GM21786 (cell line): ENCODE measurements at regions not wholly inside any gene's neighbourhood (a gene's known extent, or its start where the extent isn't known, plus 50 kb on each side); places are given as distances from the start of the nearest gene placed in this dataset.
"Not testable (repeated sequence)": the region's sequence is repeated elsewhere in the genome, so short reads cannot be mapped to it uniquely, and the experiment has no call there.

Source experiments
- ATAC-seq: cut with Tn5 transposase; IDR thresholded peaks from one replicate; pipeline ENCODE4 v1.9.1; 2021; ENCODE audit not compliant: unreplicated experiment

GRCh38 chr14:105731221-105731985 is 205.0 kb downstream of the TMEM121 start:
- not testable (repeated sequence) for ATAC-seq

GRCh38 chr14:105733081-105734065 is 207.0 kb downstream of the TMEM121 start:
- no peak for ATAC-seq

DNA sequence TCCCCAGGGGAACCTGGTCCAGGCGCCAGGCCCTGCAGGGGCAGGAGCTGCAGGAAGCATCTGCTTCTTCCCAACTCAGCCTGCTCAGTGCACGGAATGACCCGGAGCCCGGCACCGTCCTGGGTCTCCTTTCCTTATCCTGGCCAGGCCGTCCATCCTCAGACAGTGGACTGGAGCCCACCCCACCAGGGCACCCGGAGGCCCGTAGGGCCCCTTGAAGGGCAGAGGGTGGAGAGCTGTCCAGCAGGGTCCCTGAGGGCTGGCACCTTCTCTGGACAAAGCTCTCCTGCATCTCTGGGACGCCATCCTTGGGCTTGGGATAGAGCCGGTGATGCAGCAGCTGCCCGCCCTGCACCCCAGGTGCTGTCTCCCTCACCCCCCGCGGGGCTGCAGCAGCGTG is 207.9 kb downstream of the TMEM121 start:
- ATAC-seq: not testable (repeated sequence)

- ATAC-seq: not testable (repeated sequence)
Measured at GRCh38 chr14:105736331-105736730, 209.9 kb downstream of the TMEM121 start.

- no peak for ATAC-seq
Measured at GRCh38 chr14:105737504-105738246, 211.3 kb downstream of the TMEM121 start.

GRCh38 chr14:105738638-105739037 is 212.3 kb downstream of the TMEM121 start:
- no peak for ATAC-seq

GRCh38 chr14:105739331-105740102 is 213.1 kb downstream of the TMEM121 start:
- no peak for ATAC-seq

DNA sequence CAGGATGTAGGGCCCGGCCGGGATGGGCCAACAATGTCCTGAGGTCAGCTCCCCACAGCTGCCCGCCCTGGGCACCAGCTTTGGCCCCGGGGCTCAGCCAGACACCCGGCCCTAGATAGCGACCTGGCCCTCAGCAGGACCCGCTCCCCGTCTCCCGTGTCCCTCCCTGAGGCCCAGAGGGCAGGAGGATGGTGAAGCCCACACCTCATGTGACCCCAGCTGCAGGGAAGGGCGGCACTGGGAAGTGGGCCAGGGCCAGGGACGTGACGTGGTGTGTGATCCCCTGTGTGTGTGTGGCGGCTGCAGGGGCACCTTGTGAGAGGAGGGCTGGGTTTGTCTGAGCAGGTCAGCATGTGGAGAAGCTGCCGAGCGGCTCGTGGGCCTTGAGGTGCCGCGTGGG is 213.9 kb downstream of the TMEM121 start:
- not testable (repeated sequence) for ATAC-seq

DNA sequence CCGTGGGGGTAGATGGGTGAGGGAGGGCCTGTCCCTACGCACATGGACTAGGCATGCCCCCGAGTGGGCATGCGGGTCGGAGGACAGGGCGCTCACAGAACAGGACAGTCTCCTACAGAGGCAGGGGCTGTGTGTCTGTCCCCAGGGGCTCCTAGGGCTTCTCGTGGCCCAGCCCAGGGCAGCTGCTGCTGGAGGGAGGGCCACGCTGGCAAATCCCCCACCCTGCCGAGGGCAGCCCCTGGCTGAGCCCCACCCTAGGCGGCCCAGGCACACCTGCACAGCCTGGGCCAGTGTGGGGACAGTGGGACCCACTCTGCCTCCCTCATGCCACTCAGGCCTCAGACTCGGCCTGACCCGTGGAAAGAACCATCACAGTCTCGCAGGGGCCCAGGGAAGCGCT is 214.6 kb downstream of the TMEM121 start:
- not testable (repeated sequence) for ATAC-seq

DNA sequence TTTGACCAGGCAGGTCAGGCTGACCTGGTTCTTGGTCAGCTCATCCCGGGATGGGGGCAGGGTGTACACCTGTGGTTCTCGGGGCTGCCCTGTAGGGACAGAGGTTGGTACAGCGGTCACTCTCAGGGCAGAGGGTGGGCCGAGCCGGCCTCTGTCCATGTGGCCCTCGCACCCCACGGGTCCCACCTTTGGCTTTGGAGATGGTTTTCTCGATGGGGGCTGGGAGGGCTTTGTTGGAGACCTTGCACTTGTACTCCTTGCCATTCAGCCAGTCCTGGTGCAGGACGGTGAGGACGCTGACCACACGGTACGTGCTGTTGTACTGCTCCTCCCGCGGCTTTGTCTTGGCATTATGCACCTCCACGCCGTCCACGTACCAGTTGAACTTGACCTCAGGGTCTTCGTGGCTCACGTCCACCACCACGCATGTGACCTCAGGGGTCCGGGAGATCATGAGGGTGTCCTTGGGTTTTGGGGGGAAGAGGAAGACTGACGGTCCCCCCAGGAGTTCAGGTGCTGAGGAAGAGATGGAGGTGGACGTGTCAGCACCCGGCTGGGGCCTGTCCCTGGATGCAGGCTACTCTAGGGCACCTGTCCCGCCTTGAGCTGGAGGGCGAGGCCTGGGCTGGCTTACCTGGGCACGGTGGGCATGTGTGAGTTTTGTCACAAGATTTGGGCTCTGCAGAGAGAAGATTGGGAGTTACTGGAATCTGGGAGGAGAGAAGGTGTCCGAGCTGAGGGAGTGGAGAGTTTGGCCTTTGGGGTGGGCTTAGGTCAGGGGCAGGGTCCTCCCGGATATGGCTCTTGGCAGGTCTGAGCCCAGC is 215.5 kb downstream of the TMEM121 start:
- not testable (repeated sequence) for ATAC-seq

GRCh38 chr14:105742531-105742848 is 216.1 kb downstream of the TMEM121 start:
- no peak for ATAC-seq

DNA sequence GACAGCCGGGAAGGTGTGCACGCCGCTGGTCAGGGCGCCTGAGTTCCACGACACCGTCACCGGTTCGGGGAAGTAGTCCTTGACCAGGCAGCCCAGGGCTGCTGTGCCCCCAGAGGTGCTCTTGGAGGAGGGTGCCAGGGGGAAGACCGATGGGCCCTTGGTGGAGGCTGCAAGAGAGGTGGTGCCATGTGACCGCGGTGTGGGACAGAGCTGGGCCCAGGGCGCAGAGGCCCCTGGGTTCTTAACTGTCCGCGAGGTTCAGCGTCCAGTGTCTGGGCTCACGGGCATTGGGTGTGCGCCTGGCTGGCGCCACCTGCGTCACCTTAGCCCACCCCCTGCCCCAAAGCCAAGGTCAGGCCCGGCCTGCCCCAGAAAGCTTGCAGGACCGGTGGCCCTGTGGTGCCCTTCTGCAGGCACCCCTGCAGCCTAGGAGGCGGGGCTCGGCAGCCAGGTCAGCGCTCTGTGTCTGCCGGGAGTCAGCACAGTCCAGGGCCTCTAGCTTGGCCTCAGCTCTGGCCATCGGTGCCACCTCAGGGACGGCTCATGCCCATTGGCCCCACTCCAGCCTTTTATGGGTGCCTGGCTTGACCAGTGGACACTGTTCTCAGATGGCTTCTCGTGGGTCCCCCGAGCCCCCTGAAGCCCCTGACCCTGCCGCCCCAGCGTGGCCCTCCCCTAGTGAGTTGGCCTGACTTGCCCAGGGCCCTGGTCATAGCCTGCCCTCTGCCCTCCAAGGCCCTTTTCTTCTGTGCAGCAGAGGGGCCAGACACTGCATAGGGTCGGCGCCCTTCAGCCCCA is 216.7 kb downstream of the TMEM121 start:
- not testable (repeated sequence) for ATAC-seq

- ATAC-seq: not testable (repeated sequence)
Measured at GRCh38 chr14:105744213-105744787, 217.9 kb downstream of the TMEM121 start.

DNA sequence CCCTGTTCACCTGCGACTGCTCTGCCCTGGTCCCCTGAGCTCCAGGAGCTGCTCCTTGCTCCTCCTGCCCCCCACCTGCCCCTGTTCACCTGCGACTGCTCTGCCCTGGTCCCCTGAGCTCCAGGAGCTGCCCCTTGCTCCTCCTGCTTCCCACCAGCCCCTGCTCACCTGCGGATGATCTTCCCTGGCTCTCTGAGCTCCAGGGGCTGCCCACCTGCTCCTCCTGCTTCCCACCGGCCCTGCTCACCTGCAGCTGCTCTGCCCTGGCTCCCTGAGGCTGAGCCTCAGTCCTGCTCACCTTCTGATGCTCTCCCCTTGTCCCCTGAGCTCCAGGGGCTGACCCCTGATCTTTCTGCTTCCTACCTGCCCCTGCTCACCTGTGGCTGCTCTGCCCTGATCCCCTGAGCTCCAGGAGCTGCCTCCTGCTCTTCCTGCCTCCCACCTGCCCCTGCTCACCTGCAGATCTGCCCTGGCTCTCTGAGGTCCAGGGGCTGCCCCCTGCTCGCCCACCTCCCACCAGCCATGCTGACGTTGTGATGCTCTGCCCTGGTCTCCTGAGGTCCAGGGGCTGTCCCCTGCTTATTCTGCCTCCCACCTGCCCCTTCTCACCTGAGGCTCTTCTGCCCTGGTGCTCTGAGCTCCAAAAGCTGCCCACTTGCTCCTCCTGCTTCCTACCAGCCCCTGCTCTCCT is 219.2 kb downstream of the TMEM121 start:
- no peak for ATAC-seq

GRCh38 chr14:105746124-105746514 is 219.7 kb downstream of the TMEM121 start:
- no peak for ATAC-seq

DNA sequence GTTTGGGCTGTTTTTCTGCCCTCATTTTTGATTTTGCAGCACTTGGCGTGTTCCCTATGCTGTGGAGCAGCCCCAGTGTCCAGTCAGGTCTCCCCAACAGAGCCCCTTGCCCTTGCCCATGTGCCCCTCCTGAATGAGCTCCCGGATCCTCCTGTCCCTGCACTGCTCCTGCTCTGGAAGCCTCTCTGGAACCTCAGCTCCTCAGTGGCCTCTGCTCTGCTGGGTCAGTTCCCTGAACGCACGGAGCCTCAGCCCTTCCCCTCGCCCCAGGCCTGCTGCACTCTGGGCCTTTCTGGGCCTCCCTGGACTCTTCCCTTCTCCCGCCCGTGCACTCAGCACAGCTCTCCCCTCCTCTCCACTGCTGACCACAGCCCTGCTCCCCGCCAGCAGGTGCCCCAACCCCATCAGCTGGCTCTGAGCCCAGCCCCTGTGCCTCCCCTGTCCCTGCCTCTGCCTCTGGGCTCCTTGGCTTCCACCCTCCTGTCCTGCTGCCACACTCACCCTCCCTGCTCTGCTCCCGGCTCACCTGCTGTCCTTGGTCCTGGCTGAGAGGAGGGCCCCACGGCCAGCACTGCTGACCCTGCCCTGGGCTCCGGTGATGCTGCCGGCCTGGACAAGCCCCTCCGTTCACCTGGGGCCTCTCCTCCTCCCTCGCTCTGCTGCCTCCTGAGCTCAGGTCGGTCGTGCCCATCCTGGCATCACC is 220.6 kb downstream of the TMEM121 start:
- ATAC-seq: not testable (repeated sequence)

- not testable (repeated sequence) for ATAC-seq
Measured at GRCh38 chr14:105747503-105748203, 221.3 kb downstream of the TMEM121 start.
